MM.1S (cell line): ENCODE measurements at regions not wholly inside any gene's neighbourhood (a gene's known extent, or its start where the extent isn't known, plus 50 kb on each side); places are given as distances from the start of the nearest gene placed in this dataset.
"Not testable (repeated sequence)": the region's sequence is repeated elsewhere in the genome, so short reads cannot be mapped to it uniquely, and the experiment has no call there.

Experiments
- EZH2 ChIP-seq: fragments of 300-600 bp; sonication (generic); optimal IDR thresholded peaks from 2 replicates; pipeline ENCODE3; 2017; ENCODE audit warnings: low read depth, mild to moderate bottlenecking, antibody characterized with exemption, low read length, mixed read lengths
- EZH2phosphoT487 ChIP-seq: fragments of 300-600 bp; sonication (generic); IDR thresholded peaks from 2 replicates; pipeline ENCODE4 v1.6.1; 2018; ENCODE audit warnings: antibody characterized with exemption, low read length
- TF ChIP-seq, protein P1 (sequence below): fragments of 300-600 bp; sonication (generic); IDR thresholded peaks from 2 replicates; pipeline ENCODE4 v1.5.1; 2016; ENCODE audit warnings: antibody characterized with exemption, low read length, mixed read lengths

- TF ChIP-seq, protein P1, sequence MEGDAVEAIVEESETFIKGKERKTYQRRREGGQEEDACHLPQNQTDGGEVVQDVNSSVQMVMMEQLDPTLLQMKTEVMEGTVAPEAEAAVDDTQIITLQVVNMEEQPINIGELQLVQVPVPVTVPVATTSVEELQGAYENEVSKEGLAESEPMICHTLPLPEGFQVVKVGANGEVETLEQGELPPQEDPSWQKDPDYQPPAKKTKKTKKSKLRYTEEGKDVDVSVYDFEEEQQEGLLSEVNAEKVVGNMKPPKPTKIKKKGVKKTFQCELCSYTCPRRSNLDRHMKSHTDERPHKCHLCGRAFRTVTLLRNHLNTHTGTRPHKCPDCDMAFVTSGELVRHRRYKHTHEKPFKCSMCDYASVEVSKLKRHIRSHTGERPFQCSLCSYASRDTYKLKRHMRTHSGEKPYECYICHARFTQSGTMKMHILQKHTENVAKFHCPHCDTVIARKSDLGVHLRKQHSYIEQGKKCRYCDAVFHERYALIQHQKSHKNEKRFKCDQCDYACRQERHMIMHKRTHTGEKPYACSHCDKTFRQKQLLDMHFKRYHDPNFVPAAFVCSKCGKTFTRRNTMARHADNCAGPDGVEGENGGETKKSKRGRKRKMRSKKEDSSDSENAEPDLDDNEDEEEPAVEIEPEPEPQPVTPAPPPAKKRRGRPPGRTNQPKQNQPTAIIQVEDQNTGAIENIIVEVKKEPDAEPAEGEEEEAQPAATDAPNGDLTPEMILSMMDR = not testable (repeated sequence)
- not testable (repeated sequence) for TF ChIP-seq EZH2, EZH2phosphoT487
Observed at GRCh38 chr11:134979089-134979457, 567.0 kb upstream of the B3GAT1 start.
